Upper lobe of left lung (tissue), 6 donors: ENCODE measurements at regions not wholly inside any gene's neighbourhood (a gene's known extent, or its start where the extent isn't known, plus 50 kb on each side); places are given as distances from the start of the nearest gene placed in this dataset.
"Not testable (repeated sequence)": the region's sequence is repeated elsewhere in the genome, so short reads cannot be mapped to it uniquely, and the experiment has no call there.

Experiments
- ATAC-seq, 2 donors: fragments of 200-7000 bp; cut with Tn5 transposase; one replicate each; pipeline ENCODE4 v1.9.1; 2022; ENCODE audit warnings: mild to moderate bottlenecking in 2 of 2, moderate library complexity in 2 of 2; ENCODE audit not compliant: low FRiP score in 2 of 2
- DNase-seq, 2 donors: peaks; one replicate each; pipeline ENCODE4 v3.0.0-alpha.2; 2019 to 2020
- H3K27ac ChIP-seq, 4 donors: fragments of 200-600 bp; sonication (generic); one replicate each; pipeline ENCODE4 v1.5.1; 2016 to 2019
- H3K27me3 ChIP-seq, 4 donors: fragments of 200-600 bp; sonication (generic); one replicate each; pipeline ENCODE4 v1.5.1; 2017 to 2019
- H3K36me3 ChIP-seq, 4 donors: fragments of 200-600 bp; sonication (generic); one replicate each; pipeline ENCODE4 v1.5.1; 2016 to 2019
- H3K4me1 ChIP-seq, 4 donors: fragments of 200-600 bp; sonication (generic); one replicate each; pipeline ENCODE4 v1.5.1; 2018 to 2019
- H3K4me3 ChIP-seq, 4 donors: fragments of 200-600 bp; sonication (generic); one replicate each; pipeline ENCODE4 v1.5.1; 2017 to 2019; ENCODE audit warnings: mild to moderate bottlenecking in 2 of 4, moderate library complexity in 1 of 4
- H3K9me3 ChIP-seq, 4 donors: fragments of 200-600 bp; sonication (generic); one replicate each; pipeline ENCODE4 v1.5.1; 2018 to 2019
- EP300 ChIP-seq, 4 donors: sonication (generic); formaldehyde crosslinking; IDR thresholded peaks; one replicate each; pipeline ENCODE4 v1.5.1; 2017; ENCODE audit warnings: antibody characterized with exemption in 4 of 4, control low read depth in 2 of 4
- POLR2A ChIP-seq, 4 donors: fragments of 450-650 bp; IDR thresholded peaks; one replicate each; pipeline ENCODE4 v1.5.1; 2016 to 2017; ENCODE audit warnings: antibody characterized with exemption in 4 of 4, mild to moderate bottlenecking in 2 of 4
- POLR2AphosphoS5 ChIP-seq, 2 donors: sonication (generic); formaldehyde crosslinking; IDR thresholded peaks; one replicate each; pipeline ENCODE4 v1.5.1; 2017; ENCODE audit warnings: antibody characterized with exemption in 2 of 2
- WGBS, 2 donors: methylation state at CpG; one replicate each; pipeline ENCODE4 v1.1.5; 2017 to 2018; 5-methylcytosine and 5-hydroxymethylcytosine counted together
- TF ChIP-seq, protein P1 (sequence below), 6 experiments: fragments of 450-650 bp in 4 of 6; fragments of 200-600 bp in 2 of 6; sonication (generic) in 2 of 6; IDR thresholded peaks; one replicate each; pipeline ENCODE4 v1.5.1; 2016 to 2019; ENCODE audit warnings: antibody characterized with exemption in 6 of 6
- donor health status: DM: no; HTN: no; CAD: no; lungs with moderate emphysema.
- donor health status: DM: no; HTN: yes; CAD: no; lungs with severe emphysema.

DNA sequence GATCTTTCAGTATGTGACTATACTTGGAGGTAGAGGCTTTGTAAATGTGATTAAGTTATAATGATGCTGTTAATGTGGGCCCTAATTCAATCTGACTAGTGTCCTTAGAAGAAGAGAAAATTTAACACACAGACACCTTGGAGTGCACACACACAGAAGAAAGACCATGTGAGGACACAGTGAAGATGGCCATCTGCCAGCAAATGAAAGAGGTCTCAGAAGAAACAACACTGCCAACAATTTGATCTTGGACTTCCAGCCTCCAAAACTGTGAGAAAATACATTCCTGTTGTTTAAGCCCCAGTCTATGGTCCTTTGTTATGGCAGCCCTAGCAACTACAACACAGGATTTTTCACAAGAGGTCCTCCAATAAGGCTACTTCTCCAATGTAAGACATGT, 120.9 kb upstream of the ABCB5 start:
- DNase-seq (no peak), ATAC-seq (no peak)
- Histone ChIP-seq H3K9me3 (no peaks in the 10 kb centered on the region), H3K36me3 (no peaks in the 10 kb centered on the region), H3K4me1 (no peaks in the 10 kb centered on the region), H3K4me3 (no peak overlapping the region), H3K27ac (no peak overlapping the region), H3K27me3 (no peaks in the 10 kb centered on the region)
- no peak for TF ChIP-seq POLR2A (IDR thresholded peaks at IDR 0.05)
- no peak for TF ChIP-seq POLR2AphosphoS5 (IDR thresholded peaks at IDR 0.05)
- TF ChIP-seq EP300 (IDR thresholded peaks at IDR 0.05), result no peak
- TF ChIP-seq, protein P1, sequence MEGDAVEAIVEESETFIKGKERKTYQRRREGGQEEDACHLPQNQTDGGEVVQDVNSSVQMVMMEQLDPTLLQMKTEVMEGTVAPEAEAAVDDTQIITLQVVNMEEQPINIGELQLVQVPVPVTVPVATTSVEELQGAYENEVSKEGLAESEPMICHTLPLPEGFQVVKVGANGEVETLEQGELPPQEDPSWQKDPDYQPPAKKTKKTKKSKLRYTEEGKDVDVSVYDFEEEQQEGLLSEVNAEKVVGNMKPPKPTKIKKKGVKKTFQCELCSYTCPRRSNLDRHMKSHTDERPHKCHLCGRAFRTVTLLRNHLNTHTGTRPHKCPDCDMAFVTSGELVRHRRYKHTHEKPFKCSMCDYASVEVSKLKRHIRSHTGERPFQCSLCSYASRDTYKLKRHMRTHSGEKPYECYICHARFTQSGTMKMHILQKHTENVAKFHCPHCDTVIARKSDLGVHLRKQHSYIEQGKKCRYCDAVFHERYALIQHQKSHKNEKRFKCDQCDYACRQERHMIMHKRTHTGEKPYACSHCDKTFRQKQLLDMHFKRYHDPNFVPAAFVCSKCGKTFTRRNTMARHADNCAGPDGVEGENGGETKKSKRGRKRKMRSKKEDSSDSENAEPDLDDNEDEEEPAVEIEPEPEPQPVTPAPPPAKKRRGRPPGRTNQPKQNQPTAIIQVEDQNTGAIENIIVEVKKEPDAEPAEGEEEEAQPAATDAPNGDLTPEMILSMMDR (IDR thresholded peaks at IDR 0.05), result no peak

DNA sequence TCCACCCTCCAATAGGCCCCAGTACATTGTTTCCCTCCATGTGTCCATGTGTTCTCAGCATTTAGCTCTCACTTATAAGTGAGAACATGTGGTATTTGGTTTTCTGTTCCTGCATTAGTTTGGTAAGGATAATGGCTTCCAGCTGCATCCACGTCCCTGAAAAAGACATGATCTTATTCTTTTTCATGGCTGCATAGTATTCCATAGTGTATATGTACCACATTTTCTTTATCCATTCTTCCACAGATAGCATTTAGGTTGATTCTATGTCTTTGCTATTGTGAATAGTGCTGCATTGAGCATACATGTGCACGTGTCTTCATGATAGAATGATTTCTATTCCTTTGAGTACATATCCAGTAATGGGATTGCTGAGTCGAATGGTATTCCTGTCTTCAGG, 114.0 kb upstream of the ABCB5 start:
- DNase-seq, H3K4me3 ChIP-seq, H3K36me3 ChIP-seq, H3K9me3 ChIP-seq, ATAC-seq, H3K4me1 ChIP-seq, H3K27me3 ChIP-seq, H3K27ac ChIP-seq: not testable (repeated sequence)
- WGBS, 2 donors, result 86 to 89% methylated on average over 3 of the region's 3 CpGs

DNA sequence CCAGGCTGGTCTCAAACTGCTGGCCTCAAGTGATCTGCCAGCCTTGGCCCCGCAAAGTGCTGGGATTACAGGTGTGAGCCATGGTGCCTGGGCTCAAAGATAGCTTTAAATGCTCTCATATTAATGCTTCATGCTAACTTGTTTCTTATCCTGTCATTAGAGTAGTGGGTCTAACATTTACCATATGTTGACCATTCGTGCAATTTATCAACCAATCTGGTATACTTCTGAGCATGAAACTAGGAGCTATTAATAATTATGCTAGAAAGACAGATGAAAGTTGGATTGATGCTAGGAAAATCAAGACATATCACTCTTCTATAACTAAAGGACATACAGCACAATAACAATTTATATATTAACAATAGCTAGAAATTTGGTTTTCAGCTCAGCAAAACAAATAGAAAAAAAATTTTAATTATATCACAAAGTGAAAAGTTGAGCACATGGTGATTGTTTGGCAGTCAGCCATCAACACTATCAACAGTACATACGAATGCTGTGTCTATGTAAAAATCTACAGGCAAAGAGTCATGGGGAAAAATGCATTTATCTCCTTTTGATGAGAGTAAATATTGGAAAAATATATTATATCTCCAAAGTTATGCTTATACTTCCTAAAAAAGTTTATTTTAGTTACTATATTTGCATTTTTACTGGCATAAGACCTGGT, 112.1 kb upstream of the ABCB5 start:
- H3K27ac ChIP-seq, result no peak overlapping the region
- H3K27me3 ChIP-seq, result no peaks in the 10 kb centered on the region
- no peak for TF ChIP-seq EP300 (IDR thresholded peaks at IDR 0.05)
- WGBS, 2 donors, result 73 to 85% methylated on average over 3 of the region's 3 CpGs
- H3K9me3 ChIP-seq, result no peaks in the 10 kb centered on the region
- H3K4me3 ChIP-seq, result no peak overlapping the region
- DNase-seq (no peak), ATAC-seq (no peak)
- H3K36me3 ChIP-seq, result no peaks in the 10 kb centered on the region
- H3K4me1 ChIP-seq, result no peaks in the 10 kb centered on the region

DNA sequence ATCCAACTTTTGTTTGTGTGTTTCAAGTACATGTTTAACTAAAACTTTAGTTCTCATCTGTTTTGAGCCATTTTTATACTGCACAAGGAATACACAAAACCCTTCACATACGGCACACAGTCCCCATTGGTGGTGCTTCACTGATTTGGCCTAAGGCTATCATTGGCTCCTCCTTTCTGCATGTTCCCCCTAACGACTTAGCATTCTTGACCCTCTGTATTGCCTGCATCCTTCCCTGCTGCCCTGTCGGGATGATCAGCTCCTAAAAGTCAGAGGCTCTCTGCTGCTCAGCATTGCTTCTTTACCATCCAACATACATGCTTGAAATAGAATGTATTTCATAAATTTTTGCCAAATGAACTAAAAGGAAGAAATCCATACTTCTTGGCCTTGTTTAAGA, 111.4 kb upstream of the ABCB5 start:
- Histone ChIP-seq H3K27ac (no peak overlapping the region), H3K36me3 (no peaks in the 10 kb centered on the region), H3K27me3 (no peaks in the 10 kb centered on the region), H3K9me3 (no peaks in the 10 kb centered on the region), H3K4me3 (no peak overlapping the region), H3K4me1 (no peaks in the 10 kb centered on the region)
- 58 to 72% methylated on average over 3 of the region's 3 CpGs for WGBS, 2 donors
- DNase-seq (no peak), ATAC-seq (no peak)
- TF ChIP-seq, protein P1 (IDR thresholded peaks at IDR 0.05), result no peak
- no peak for TF ChIP-seq EP300 (IDR thresholded peaks at IDR 0.05)
- TF ChIP-seq POLR2AphosphoS5 (IDR thresholded peaks at IDR 0.05), result no peak
- TF ChIP-seq POLR2A (IDR thresholded peaks at IDR 0.05), result no peak

GRCh38 chr7:20506175-20506574, 109.3 kb upstream of the ABCB5 start:
- Histone ChIP-seq H3K36me3 (no peaks in the 10 kb centered on the region), H3K27me3 (no peaks in the 10 kb centered on the region), H3K27ac (no peak overlapping the region), H3K4me3 (no peak overlapping the region), H3K9me3 (no peaks in the 10 kb centered on the region), H3K4me1 (no peaks in the 10 kb centered on the region)
- 87 to 90% methylated on average over 2 of the region's 2 CpGs for WGBS, 2 donors
- no peak for TF ChIP-seq POLR2AphosphoS5 (IDR thresholded peaks at IDR 0.05)
- no peak for TF ChIP-seq POLR2A (IDR thresholded peaks at IDR 0.05)
- TF ChIP-seq, protein P1 (IDR thresholded peaks at IDR 0.05), result no peak
- no peak for TF ChIP-seq EP300 (IDR thresholded peaks at IDR 0.05)
- no peak for DNase-seq
- no peak for ATAC-seq

GRCh38 chr7:20507157-20507556, 108.3 kb upstream of the ABCB5 start:
- ATAC-seq, result no peak
- Histone ChIP-seq H3K27me3 (no peaks in the 10 kb centered on the region), H3K4me1 (no peaks in the 10 kb centered on the region), H3K36me3 (no peaks in the 10 kb centered on the region), H3K9me3 (no peaks in the 10 kb centered on the region), H3K4me3 (no peak overlapping the region), H3K27ac (no peak overlapping the region)
- 88 to 89% methylated on average over 1 of the region's 1 CpG for WGBS, 2 donors
- no peak for DNase-seq
- TF ChIP-seq POLR2A (IDR thresholded peaks at IDR 0.05) (no peak), POLR2AphosphoS5 (IDR thresholded peaks at IDR 0.05) (no peak), EP300 (IDR thresholded peaks at IDR 0.05) (no peak)
- TF ChIP-seq, protein P1 (IDR thresholded peaks at IDR 0.05), result no peak
